GM19043 (cell line): ENCODE measurements at regions not wholly inside any gene's neighbourhood (a gene's known extent, or its start where the extent isn't known, plus 50 kb on each side); places are given as distances from the start of the nearest gene placed in this dataset.

Experiments
- ATAC-seq: cut with Tn5 transposase; IDR thresholded peaks from one replicate; pipeline ENCODE4 v1.9.1; 2021; ENCODE audit warnings: low read depth; ENCODE audit not compliant: unreplicated experiment

DNA sequence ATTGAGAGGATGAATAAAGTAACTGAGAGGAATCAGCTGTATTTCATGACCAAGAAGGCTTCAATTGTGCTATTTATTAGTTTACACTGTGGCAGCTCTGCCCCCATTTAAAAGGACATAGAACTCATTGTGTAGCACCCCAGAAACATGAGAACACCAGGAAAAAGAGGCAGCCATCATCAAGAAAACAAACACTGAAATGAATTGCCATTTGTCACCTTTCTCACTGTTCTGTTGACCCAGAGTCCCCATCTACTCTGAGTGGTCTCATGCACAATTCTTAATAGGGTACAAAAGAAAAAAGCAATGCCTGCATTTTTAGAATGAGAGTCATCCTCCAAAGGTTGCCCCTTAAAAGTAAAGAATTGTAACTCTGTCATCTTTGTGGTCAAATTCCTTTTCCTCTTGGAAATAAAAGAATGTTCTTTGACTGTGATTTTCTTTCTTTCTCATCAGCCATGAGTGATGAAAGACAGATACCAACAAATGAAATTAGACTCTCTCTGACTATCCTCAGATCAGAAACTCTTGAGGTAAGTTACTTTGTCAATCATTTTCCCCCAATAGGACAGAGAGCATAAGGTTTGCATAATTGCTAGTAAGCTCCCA is 1941.9 kb upstream of the PIK3C3 start:
- ATAC-seq: no peak

DNA sequence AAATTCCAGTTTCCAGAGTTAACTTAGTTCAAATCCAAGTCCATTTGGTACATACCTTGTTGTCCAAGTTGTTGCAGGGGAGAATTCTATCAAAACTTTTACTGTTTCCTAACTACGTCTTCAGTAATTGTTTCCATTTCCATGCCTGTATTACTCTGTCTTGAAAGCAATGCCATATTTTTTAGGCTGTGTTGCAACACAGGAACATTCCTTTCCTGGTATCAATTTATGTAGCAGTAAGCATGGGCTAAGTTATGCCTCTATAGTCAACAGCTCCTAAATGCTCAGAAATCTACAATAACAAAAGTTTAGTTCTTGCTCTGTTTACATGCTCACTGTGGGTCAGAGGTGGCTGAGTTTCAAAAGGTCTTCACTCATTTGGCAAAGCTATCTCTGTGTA is 1943.8 kb upstream of the PIK3C3 start:
- ATAC-seq: no peak

DNA sequence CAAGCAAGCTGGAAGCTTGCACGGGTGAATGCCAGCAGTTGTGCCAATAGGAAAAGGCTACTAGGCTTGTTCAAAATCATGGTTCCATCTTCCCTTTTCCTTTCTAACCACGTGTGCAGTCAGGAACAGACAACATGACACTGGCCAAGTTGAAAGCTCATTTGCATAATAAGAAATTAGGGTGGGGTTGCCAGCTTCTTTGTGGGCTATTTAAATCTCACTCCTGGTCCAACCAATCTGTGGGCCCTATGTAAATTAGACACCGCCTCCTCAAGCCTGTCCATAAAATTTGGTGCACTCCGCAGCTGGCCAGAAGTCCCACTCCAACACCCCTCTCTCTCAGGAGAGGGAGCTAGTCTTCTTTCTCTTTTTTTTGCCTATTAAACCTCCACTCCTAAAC is 1948.4 kb upstream of the PIK3C3 start:
- no peak for ATAC-seq

DNA sequence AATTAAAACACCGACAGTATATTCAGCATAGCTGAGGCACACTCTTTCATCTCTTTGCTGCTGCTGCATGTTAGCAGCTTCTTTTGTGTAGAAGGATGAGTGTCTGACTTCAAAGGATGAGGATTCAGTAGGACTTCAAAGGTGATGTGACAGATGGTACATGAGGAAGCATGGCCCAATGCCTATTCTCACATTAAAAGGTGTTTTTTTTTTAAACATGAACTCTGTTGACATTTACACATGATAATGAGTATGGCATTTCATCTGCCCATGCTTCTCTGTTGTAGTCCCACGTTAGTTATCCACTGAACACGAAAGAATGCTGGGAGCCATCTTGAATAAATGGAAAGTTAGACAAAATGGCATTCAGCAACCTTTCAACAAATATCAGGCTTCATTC is 1950.8 kb upstream of the PIK3C3 start:
- ATAC-seq: no peak

DNA sequence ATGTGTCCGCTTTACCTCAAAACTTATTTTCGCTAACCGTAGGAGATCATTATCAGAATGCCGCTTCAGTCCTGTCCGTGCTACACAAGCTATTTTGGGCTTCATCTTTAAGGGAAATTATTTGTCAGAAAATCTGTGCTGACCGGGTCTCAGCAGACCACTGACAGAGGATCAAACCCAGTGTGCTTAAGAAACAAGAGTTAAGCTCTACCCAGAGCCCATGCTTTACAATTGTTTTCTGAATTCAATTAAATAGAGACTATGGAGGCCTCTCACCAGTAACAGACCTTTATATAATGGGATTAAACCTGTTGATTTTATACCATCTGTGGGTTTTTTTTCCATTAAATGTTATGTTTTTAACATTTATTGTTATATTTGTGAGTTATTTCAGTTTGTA is 1956.7 kb upstream of the PIK3C3 start:
- ATAC-seq: no peak

DNA sequence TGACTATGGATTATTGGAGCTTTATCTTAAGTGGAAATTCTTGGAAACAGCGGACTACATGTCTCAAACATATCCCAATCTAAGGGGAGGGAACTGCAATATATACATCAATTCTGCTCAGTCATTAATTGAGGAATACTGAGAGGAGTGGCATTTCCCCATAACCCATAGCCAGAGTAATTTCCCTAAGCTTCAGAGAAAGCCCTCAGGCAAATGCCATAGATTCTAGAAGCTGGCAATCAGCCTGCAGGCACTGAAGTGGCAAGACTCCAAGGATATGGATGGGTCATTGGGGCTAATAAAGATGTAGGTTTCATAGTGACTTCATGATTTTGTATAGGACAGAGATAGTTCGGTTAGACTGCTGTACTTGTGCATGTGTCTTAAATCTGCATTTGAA is 1960.5 kb upstream of the PIK3C3 start:
- ATAC-seq: no peak

DNA sequence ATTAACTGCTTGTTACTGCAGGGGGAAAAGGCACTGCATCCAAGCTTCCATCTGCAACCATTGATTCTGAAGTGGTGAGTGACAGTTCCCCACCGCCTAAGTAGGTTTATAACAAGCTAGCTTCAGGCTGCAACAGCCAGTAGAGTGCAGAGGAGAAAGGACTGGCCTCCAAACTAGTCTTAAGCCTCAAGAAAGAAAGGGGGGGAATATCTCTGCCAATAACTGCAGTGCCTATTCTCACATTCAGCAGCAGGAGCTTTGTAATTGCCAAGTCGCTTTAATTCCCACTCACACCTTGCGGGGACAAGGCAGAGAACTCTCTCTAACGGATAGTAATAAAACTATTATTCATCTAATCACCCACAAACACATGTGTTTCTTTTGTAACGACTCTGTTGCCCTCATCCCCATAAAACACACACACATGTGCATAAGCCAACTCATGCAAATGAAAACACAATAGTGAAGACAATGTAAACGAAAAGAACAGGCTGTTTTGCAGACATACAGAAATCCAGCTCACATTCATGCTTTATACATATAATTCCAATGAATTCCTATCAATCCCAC is 1963.3 kb upstream of the PIK3C3 start:
- ATAC-seq: no peak

DNA sequence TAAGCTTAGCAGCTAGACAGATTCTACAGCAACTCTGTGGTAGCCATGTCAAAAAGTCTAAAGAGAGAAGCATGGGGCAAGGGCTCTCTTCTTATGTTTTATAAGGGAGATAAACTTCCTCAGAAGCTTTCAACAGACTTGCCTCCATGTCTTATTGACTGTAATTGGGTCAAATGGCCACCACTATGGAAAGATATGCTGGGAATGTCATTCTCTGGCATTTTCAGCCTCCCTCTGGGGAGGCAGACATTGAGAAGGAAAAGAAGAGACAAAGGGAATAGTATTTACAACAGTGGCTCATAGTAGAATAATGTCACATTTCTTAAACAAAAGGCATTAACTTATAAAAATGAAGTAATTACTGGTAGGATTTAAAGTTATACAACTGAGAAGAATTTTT is 1964.5 kb upstream of the PIK3C3 start:
- no peak for ATAC-seq

DNA sequence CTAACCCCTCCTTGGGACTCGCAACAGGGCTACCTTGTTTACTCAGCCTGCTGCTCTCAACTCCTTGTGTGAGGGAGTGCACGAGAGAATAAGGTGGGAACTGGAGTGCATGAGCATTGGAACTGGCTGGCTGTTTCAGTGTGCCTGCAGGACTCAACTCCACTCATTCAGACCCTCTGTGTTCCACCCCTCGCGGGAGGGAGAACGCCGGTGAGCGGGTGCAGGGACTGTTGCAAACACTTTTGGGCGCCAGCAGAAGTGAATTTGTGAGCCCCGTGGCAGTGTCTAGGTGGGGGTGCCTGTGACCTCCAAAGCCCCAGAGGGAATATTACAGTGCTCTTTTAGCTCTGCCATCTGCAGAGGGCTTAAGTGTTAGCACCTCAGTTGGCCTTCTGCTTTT is 1978.3 kb upstream of the PIK3C3 start:
- ATAC-seq: no peak

DNA sequence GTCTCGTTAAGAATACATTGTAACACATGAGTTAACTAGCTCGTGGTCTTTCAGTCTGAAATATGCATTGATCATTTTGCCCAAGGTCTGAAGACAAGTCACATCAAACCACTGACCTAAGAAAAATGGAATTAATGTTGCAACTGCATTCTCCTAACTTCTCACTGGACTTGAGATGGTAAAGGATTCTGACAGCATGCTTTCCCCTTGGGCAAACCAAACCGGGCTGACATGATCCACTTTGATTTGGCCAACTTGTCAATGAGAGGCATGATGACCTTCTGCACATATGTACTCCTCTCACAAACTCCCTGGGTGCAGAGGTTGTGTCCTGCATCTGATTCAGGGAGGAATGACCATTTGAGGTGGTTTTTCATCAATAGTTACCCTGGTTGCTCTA is 1982.5 kb upstream of the PIK3C3 start:
- ATAC-seq: no peak

DNA sequence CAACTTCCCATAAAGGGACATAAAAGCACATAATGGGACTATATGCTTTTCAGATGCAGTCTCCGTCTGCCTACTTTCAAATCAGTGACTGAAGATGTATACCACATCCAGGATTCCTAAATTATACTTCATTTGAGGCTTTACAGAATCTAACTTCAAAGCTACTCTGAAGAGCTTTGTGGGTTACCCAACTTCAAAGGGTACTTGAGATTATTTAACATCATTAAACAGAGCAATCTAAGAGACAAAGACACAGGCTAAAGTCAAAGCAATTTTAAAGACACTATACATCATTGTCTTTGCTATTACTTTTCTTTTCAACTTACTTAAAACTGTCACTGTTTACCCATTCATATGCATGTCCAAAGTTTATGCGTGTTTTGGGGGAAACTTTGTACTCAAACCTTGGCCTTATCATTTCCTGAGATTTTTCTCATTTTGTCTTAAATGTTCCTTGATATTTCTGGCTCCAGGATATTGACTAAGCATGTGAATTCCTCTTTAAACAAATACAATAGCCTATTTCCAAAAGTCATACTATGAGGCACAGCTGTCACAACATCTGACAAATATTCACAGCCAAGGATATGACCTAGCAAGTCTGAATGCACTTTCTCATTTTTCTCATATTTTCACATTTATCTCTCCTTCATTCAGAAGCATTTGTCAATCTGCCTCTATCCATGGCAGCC is 1985.1 kb upstream of the PIK3C3 start:
- ATAC-seq: no peak

DNA sequence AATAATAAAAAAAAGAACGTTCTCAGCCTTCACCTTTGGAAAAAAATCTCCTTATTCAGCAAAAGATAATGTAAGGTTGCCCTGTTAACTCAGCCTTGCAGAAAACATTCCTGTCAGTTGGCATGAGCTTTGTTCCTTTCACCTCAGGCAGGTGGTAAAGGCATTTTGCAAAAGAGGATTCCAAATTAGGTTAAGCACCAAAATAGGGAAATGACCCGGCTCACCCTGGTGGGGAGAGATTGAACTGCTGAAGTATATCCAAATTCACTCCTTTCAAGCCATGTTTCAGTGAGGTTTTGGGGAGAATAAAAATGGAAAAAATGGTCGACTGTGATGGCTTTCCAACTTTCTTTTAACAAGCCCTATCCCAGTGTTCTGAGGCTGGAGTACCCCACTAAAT is 1988.8 kb upstream of the PIK3C3 start:
- ATAC-seq: no peak

DNA sequence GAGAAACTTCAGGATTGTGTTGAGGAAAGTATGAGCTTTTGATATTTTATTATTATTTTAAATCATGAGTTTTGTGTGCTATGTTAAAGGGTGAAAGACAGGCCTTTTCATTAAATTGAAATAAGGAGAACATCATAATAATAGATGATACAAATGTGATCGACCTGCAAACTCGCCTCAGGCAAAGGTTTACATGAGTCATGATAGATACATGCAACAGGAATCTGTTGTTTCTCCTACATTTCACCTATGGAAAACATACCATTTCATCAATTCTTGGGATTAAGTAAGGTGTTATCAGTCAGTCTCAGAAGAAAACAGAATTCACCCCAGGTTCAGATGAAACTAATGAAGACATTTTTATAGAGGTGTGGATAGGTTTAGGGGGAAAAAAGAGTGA is 1992.5 kb upstream of the PIK3C3 start:
- no peak for ATAC-seq

DNA sequence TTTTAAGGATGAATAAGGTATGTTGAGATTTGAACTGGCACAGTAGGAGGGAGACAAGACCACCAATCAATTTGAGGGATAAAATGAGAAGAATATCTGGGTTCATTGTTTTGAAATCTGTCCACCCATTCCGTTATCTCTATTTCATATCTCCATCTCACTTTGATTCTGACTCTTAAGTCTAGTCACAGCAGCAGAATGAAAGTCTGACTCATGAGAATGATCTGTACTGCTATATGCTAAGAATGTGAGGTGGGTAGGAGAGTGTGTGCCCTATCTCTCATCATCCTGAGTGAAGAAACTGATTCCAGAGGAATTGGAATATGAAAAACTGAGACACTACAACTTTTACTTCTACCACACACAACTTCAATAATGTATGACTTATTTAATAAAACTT is 1994.5 kb upstream of the PIK3C3 start:
- no peak for ATAC-seq

DNA sequence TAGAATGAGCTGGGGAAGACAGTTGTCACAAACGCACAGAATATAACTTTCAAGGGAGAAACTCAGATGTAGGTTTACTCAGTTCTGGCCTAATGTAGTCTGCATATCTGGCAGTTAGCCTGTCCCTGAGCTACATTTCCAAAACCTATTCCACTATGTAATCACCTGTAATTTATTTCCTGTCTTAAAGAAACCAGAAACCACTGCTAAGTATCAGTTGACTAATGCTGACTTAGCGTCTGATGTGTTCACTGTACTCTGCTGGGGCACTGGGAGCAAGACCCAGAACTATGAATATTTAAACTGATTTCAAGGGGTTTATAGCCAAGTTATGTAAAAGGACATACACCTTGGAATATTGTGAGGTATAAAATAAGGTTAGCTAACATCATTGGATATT is 1995.2 kb upstream of the PIK3C3 start:
- no peak for ATAC-seq

DNA sequence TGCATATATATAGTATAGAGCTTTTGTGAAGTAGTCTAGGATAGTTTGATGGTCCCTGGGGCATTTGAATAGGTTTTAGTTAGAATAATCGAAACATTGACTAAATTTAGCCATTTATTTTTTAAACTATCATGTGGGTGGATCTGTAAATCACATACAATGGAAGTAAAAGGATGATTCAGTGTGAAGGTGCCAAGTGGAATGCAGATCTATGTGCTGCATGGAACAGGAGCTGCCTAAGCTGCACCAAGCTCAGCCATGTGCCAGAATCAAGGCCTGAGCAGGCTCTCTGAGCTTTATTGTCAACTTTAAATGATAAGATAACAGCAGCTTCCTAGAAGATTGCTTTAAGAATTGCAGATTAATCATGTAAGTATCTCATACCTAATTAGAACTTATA is 1996.2 kb upstream of the PIK3C3 start:
- ATAC-seq: no peak

DNA sequence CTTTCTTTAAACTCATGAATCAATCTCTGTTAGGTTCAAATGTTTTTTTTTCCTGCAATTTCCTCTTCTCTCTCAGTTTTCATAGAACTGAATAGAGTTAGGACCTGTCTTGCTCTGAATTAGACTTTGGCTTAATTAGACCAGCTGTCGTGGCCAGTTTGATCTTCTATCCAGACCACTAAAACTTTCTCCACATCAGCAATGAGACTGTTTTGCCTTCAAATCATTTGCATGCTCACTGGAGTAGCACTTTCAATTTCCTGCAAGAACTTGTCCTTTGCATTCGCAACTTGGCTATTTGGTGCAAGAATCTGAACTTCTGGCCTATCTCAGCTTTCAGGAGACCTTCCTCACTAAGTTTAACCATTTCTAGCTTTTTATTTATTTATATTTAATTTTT is 2002.2 kb upstream of the PIK3C3 start:
- no peak for ATAC-seq

DNA sequence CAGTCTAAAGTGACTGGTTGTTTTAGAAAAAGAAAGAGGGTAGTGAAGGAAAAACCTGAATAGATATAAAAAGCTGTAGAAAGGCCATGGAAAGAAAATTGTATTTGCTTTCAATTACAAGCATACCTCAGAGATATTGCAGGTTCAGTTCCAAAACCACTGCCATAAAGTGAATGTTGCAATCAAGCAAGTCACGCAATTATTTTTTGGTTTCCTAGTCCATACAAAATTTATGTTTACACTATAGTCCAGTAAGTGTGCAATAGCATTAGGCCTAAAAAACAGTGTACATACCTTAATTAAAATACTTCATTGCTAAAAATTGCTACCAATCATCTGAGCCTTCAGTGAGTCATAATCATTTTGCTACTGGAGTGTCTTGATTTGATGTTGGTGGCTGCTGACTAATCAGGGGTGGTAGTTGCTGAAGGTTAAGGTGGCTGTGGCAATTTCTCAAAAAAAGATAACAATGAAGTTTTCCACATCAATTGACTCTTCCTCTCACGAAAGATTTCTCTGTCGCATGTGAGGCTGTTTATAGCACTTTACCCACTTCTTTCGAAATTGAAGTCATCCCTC is 2003.8 kb upstream of the PIK3C3 start:
- ATAC-seq: no peak

DNA sequence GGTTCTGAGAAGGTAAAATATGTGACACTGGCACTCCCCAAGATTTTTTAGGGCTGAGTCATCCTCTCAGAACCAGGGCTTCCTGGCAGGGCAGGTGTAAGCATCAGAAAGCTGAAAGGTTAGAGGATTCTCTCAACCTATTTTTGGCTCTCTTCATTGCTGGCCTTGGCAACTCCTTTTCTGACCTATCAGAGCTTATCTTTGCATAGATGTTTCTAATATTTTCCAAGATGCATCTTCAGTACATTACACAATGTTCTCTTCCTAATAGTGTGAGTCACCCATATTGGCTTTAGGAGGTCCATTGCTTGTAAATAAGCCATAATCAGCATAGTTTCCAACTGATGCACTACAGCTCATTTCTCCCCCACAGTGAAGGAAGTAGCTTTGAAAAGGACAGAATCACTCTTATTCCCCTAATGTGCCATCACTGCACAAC is 2008.4 kb upstream of the PIK3C3 start:
- no peak for ATAC-seq

DNA sequence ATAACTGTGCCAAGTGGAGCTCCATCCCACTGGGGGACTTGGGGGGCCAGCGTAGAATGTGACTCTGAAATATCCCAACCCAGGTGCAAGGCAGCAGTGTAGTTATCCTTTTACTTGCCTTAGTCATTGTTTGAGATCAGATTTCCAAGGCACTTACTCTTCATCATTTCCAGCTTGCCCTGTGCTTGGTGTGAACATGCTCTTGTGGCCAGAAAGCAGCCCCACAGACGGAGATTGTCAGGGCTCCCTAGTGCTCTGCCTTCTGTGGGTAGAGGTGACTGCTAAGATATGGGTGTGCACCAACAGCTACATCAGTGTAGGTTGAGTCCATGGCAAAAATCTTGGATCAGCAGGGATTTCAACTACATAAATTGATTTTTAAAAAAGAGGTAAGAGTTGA is 2010.0 kb upstream of the PIK3C3 start:
- ATAC-seq: no peak

DNA sequence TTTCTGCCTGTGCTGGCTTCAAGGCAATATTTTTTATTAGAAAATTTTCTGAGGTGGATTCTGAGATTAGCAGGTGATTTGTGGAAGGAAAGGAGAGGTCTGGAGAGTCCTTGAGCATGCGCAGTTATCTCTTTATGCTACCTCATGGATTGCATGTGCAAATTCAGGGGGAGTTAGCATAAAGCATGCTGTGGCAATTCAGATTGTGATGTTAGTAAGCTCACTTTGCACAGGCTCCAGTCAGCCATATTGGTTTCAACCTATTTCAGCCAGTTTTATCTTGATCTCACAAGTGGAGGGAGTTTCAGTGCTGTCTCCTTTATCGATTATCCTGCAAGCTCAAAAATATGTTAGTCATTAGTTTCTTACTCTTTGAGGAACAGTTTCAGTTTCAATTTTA is 2012.3 kb upstream of the PIK3C3 start:
- ATAC-seq: no peak
